H1 (cell line): ENCODE measurements at regions not wholly inside any gene's neighbourhood (a gene's known extent, or its start where the extent isn't known, plus 50 kb on each side); places are given as distances from the start of the nearest gene placed in this dataset.

Experiments
- CTCF ChIA-PET: fragments of 300-600 bp; sonication (Branson Sonifier 250); formaldehyde crosslinking; loops from one replicate; lab custom pipeline; 2021; ENCODE audit not compliant: partially characterized antibody; lab: Charles Lee
- POLR2A ChIA-PET: fragments of 300-600 bp; sonication (Branson Sonifier 250); formaldehyde crosslinking; loops from one replicate; lab custom pipeline; 2021; ENCODE audit warnings: inconsistent platforms; ENCODE audit not compliant: partially characterized antibody; lab: Charles Lee
- DNase-seq, 2 experiments: peaks; one replicate each; pipeline versions ENCODE4 v3.0.0 to v3.0.0-alpha.2; 2010 to 2022; ENCODE audit warnings: low spot score in 2 of 2, low read depth in 1 of 2, mixed read lengths in 1 of 2
- FAIRE-seq: peaks from 2 replicates; lab custom pipeline; 2011; peaks lifted over from hg19 to GRCh38; lab: Jason Lieb, UNC
- H2AFZ ChIP-seq: 2 replicates; pipeline ENCODE4 v1.8.1; 2012; ENCODE audit warnings: low read length, inconsistent platforms
- H2AK5ac ChIP-seq: 2 replicates; pipeline ENCODE4 v1.6.1; 2013; ENCODE audit warnings: low read depth, low read length
- H2BK120ac ChIP-seq: replicated peaks from 2 replicates; pipeline ENCODE3; 2013; ENCODE audit warnings: low read depth, low read length, inconsistent platforms
- H2BK12ac ChIP-seq: 2 replicates; pipeline ENCODE4 v1.6.1; 2013; ENCODE audit warnings: low read depth, low read length
- H2BK15ac ChIP-seq: 2 replicates; pipeline ENCODE4 v1.6.1; 2013; ENCODE audit warnings: low read length
- H2BK20ac ChIP-seq: 2 replicates; pipeline ENCODE4 v1.6.1; 2013; ENCODE audit warnings: low read length
- H2BK5ac ChIP-seq: 2 replicates; pipeline ENCODE4 v1.6.1; 2013; ENCODE audit warnings: low read depth, low read length
- H3K14ac ChIP-seq: 2 replicates; pipeline ENCODE4 v1.6.1; 2013; ENCODE audit warnings: inconsistent platforms; ENCODE audit not compliant: insufficient read length
- H3K18ac ChIP-seq: 2 replicates; pipeline ENCODE4 v1.6.1; 2013; ENCODE audit warnings: low read length; ENCODE audit errors: extremely low read depth
- H3K23ac ChIP-seq: 2 replicates; pipeline ENCODE4 v1.6.1; 2013; ENCODE audit warnings: inconsistent platforms; ENCODE audit not compliant: insufficient read length
- H3K23me2 ChIP-seq: 2 replicates; pipeline ENCODE4 v1.6.1; 2013; ENCODE audit warnings: low read depth, low read length
- H3K27ac ChIP-seq: 2 replicates; pipeline ENCODE4 v1.6.1; 2011; ENCODE audit warnings: low read depth, low read length, inconsistent platforms
- H3K27me3 ChIP-seq, 4 experiments: replicated peaks in 1 of 4; 1 replicate in 1 of 4; 2 replicates in 3 of 4; pipeline versions ENCODE4 v1.6.1 to v1.8.1; 2011 to 2013; ENCODE audit warnings: low read length in 3 of 4, mild to moderate bottlenecking in 3 of 4, inconsistent platforms in 2 of 4, mixed read lengths in 2 of 4, moderate library complexity in 1 of 4; ENCODE audit not compliant: control insufficient read depth in 3 of 4, insufficient read depth in 3 of 4; ENCODE audit errors: extremely low read depth in 1 of 4
- H3K36me3 ChIP-seq, 4 experiments: 2 replicates each; pipeline versions ENCODE4 v1.6.1 to v1.8.1; 2011 to 2013; ENCODE audit warnings: mild to moderate bottlenecking in 4 of 4, low read length in 3 of 4, moderate library complexity in 2 of 4, control low read depth in 1 of 4, inconsistent platforms in 1 of 4; ENCODE audit not compliant: insufficient read depth in 4 of 4, control insufficient read depth in 2 of 4
- H3K4ac ChIP-seq: replicated peaks from 2 replicates; pipeline ENCODE3; 2013; ENCODE audit warnings: low read length, low read depth, mixed read lengths, inconsistent platforms; ENCODE audit not compliant: insufficient read length
- H3K4me1 ChIP-seq, 4 experiments: replicated peaks in 1 of 4; 1 replicate in 1 of 4; 2 replicates in 3 of 4; pipeline versions ENCODE4 v1.6.1 to v1.8.1; 2011 to 2013; ENCODE audit warnings: low read length in 3 of 4, inconsistent platforms in 2 of 4, mixed read lengths in 1 of 4; ENCODE audit not compliant: insufficient read depth in 4 of 4, control insufficient read depth in 3 of 4
- H3K4me2 ChIP-seq, 2 experiments: 2 replicates each; pipeline versions ENCODE4 v1.6.1 to v1.8.1; 2011 to 2013; ENCODE audit warnings: low read depth in 2 of 2, low read length in 2 of 2, control low read depth in 1 of 2, inconsistent platforms in 1 of 2, mild to moderate bottlenecking in 1 of 2; ENCODE audit not compliant: insufficient read depth in 1 of 2
- H3K4me3 ChIP-seq, 4 experiments: fragments of 200-600, 300-600 bp in 1 of 4; sonication (generic), shearing (Covaris generic), sonication (Bioruptor Twin) in 1 of 4; 2 replicates each; pipeline versions ENCODE4 v1.5.1 to v1.8.1; 2011 to 2016; ENCODE audit warnings: low read length in 4 of 4, low read depth in 3 of 4, control low read depth in 2 of 4, inconsistent platforms in 2 of 4, mild to moderate bottlenecking in 2 of 4, mixed read lengths in 1 of 4, moderate library complexity in 1 of 4; ENCODE audit not compliant: insufficient read depth in 2 of 4; ENCODE audit errors: extremely low read depth in 1 of 4
- H3K56ac ChIP-seq: replicated peaks from 2 replicates; pipeline ENCODE3; 2013; ENCODE audit warnings: low read depth, mild to moderate bottlenecking, mixed read lengths, low read length, inconsistent platforms; ENCODE audit not compliant: insufficient read length
- H3K79me1 ChIP-seq: 2 replicates; pipeline ENCODE4 v1.6.1; 2013; ENCODE audit warnings: low read depth, low read length, control low read depth
- H3K79me2 ChIP-seq, 2 experiments: 2 replicates each; pipeline versions ENCODE4 v1.6.1 to v1.8.1; 2012 to 2013; ENCODE audit warnings: low read length in 2 of 2, mild to moderate bottlenecking in 2 of 2, inconsistent platforms in 1 of 2; ENCODE audit not compliant: insufficient read depth in 2 of 2, control insufficient read depth in 1 of 2
- H3K9ac ChIP-seq, 4 experiments: replicated peaks in 1 of 4; 1 replicate in 1 of 4; 2 replicates in 3 of 4; pipeline versions ENCODE4 v1.6.1 to v1.8.1; 2011 to 2013; ENCODE audit warnings: low read depth in 3 of 4, low read length in 3 of 4, control low read depth in 2 of 4, mild to moderate bottlenecking in 2 of 4, moderate library complexity in 2 of 4, inconsistent platforms in 1 of 4; ENCODE audit errors: extremely low read depth in 1 of 4
- H3K9me3 ChIP-seq, 2 experiments: 2 replicates each; pipeline versions ENCODE4 v1.6.1 to v1.8.1; 2012 to 2013; ENCODE audit warnings: mild to moderate bottlenecking in 2 of 2, moderate library complexity in 2 of 2, control low read depth in 1 of 2, inconsistent platforms in 1 of 2, low read depth in 1 of 2, low read length in 1 of 2, mixed read lengths in 1 of 2; ENCODE audit not compliant: insufficient read depth in 2 of 2
- H4K20me1 ChIP-seq, 2 experiments: replicated peaks in 1 of 2; 2 replicates each; pipeline versions ENCODE3 to v1.8.1; 2011 to 2013; ENCODE audit warnings: inconsistent platforms in 2 of 2, low read length in 2 of 2, mild to moderate bottlenecking in 1 of 2; ENCODE audit not compliant: insufficient read depth in 2 of 2, control insufficient read depth in 1 of 2
- H4K5ac ChIP-seq: 2 replicates; pipeline ENCODE4 v1.6.1; 2013; ENCODE audit warnings: low read length, low read depth, mixed read lengths, inconsistent platforms; ENCODE audit not compliant: insufficient read length
- H4K8ac ChIP-seq: 2 replicates; pipeline ENCODE4 v1.8.0; 2013; ENCODE audit warnings: mild to moderate bottlenecking, moderate library complexity, low read length, inconsistent platforms; ENCODE audit not compliant: insufficient read depth; ENCODE audit errors: extremely low read depth
- H4K91ac ChIP-seq: replicated peaks from 2 replicates; pipeline ENCODE3; 2013; ENCODE audit warnings: low read length, mixed read lengths, inconsistent platforms; ENCODE audit not compliant: insufficient read length
- CEBPB ChIP-seq: IDR thresholded peaks from 2 replicates; pipeline ENCODE4 v1.6.1; 2012; ENCODE audit warnings: low read depth, low read length
- CHD1 ChIP-seq: IDR thresholded peaks from 2 replicates; pipeline ENCODE4 v1.6.1; 2012; ENCODE audit warnings: low read depth, low read length, improper control_type of control experiment
- CREB1 ChIP-seq: IDR thresholded peaks from 2 replicates; pipeline ENCODE4 v1.6.1; 2012; ENCODE audit warnings: inconsistent platforms
- EGR1 ChIP-seq: IDR thresholded peaks from 2 replicates; pipeline ENCODE4 v1.6.1; 2011; ENCODE audit warnings: low read depth, low read length, borderline replicate concordance
- EP300 ChIP-seq, 2 experiments: IDR thresholded peaks; 1 replicate in 1 of 2; 2 replicates in 1 of 2; pipeline ENCODE4 v1.6.1; 2011 to 2012; ENCODE audit warnings: low read depth in 2 of 2, low read length in 2 of 2, mild to moderate bottlenecking in 2 of 2, borderline replicate concordance in 1 of 2, inconsistent platforms in 1 of 2, moderate library complexity in 1 of 2
- FOSL1 ChIP-seq: IDR thresholded peaks from 2 replicates; pipeline ENCODE4 v1.6.1; 2011; ENCODE audit warnings: mild to moderate bottlenecking, low read depth, low read length, moderate library complexity; ENCODE audit not compliant: insufficient read depth
- HDAC6 ChIP-seq: IDR thresholded peaks from one replicate; pipeline ENCODE4 v1.7.1; 2012; ENCODE audit warnings: low read depth, mild to moderate bottlenecking, inconsistent platforms, low read length, moderate library complexity
- POLR2A ChIP-seq, 2 experiments: IDR thresholded peaks; 1 replicate in 1 of 2; 2 replicates in 1 of 2; pipeline ENCODE4 v1.6.1; 2011; ENCODE audit warnings: low read depth in 2 of 2, low read length in 2 of 2, mild to moderate bottlenecking in 2 of 2; ENCODE audit errors: control extremely low read depth in 1 of 2
- SP4 ChIP-seq: IDR thresholded peaks from 2 replicates; pipeline ENCODE4 v1.6.1; 2012; ENCODE audit warnings: low read length, inconsistent platforms
- TCF12 ChIP-seq: IDR thresholded peaks from 2 replicates; pipeline ENCODE4 v1.6.1; 2011; ENCODE audit warnings: low read depth, mild to moderate bottlenecking, low read length
- YY1 ChIP-seq: IDR thresholded peaks from 2 replicates; pipeline ENCODE4 v1.6.1; 2011; ENCODE audit warnings: low read depth, mild to moderate bottlenecking, low read length
- WGBS, 2 experiments: shearing (Covaris generic) in 1 of 2; methylation state at CpG; one replicate each; pipeline versions ENCODE4 v1.1.6 to v1.1.7; 2013 to 2015; ENCODE audit warnings: low lambda C conversion rate in 2 of 2, mixed read lengths in 2 of 2, inconsistent platforms in 1 of 2, low coverage in 1 of 2, missing lambda C conversion rate in 1 of 2; ENCODE audit not compliant: insufficient replicate concordance in 2 of 2, insufficient coverage in 1 of 2, insufficient read length in 1 of 2; ENCODE audit errors: extremely low coverage in 1 of 2, missing lambda C conversion rate in 1 of 2; 5-methylcytosine and 5-hydroxymethylcytosine counted together
- TF ChIP-seq, protein P1 (sequence below): IDR thresholded peaks from 2 replicates; pipeline ENCODE4 v1.6.1; 2011; ENCODE audit warnings: low read depth, mild to moderate bottlenecking, low read length; ENCODE audit not compliant: insufficient read depth

DNA sequence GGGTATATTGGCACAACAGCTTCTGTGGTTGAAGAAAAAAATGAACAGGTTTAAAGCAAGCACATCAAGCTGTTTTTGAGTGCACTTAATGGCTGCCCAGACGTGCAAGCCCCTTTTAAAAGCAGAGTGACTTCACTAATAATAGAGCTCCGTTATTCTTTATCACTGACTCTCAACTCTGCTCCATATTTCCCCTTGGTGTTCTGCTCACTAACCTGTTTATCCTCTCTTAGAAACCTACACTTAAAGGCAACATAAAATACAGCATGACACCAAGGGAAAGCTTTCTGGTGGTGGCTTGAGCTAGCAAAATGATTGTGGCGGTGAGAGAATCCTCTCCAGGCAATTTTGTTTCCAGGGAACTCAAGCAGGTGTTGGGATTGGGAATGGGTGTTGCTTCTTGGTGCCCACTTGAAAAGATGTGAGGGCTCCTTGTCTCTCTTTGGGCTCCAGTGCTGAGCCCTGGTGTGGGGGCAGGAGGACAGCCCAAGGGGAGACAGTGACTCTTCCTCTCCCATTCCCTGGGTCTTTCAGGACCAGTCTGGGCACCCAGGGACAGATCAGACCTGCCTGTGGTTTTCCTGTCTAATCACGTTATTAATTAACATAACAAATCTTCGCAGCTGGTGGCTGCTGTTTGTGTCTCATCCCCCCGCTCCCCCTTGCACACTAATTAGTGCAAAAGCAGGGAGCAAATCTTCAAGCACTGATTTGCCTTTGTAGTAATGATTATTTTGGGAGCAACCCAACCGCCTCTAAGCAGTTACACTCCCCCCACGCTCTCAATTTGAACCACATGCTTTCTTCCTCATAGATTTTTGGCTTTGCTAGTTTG, 289.4 kb upstream of the CXCR4 start:
- Histone ChIP-seq H2BK20ac (0 out of 2 replicates have a peak overlapping the region, but pooled peaks have one; percentile 13), H3K9me3 (no peaks in the 10 kb centered on the region), H3K4me3 (no peak overlapping the region), H4K8ac (no peak overlapping the region), H3K79me1 (no peaks in the 10 kb centered on the region), H2BK5ac (no peak overlapping the region), H3K9ac (no peak overlapping the region), H3K23me2 (no peaks in the 10 kb centered on the region), H2BK12ac (no peak overlapping the region), H4K91ac (peak overlapping the region; percentile 29), H2BK120ac (no peak overlapping the region), H3K23ac (no peak overlapping the region), H3K56ac (no peak overlapping the region), H3K4me1 (peaks cover 0 to 8% (median 0%) of the 10 kb centered on the region in 4 experiments; a peak in 4 of 7 replicates), H4K20me1 (no peaks in the 10 kb centered on the region), H2BK15ac (no peak overlapping the region), H3K4ac (no peak overlapping the region), H3K79me2 (no peaks in the 10 kb centered on the region), H3K14ac (no peak overlapping the region), H3K36me3 (no peaks in the 10 kb centered on the region), H3K27me3 (no peaks in the 10 kb centered on the region; a peak in 1 of 7 replicates), H4K5ac (no peak overlapping the region), H3K27ac (no peak overlapping the region), H2AK5ac (no peak overlapping the region), H3K18ac (no peak overlapping the region), H3K4me2 (0 out of 4 replicates have a peak overlapping the region, but pooled peaks of 1 of the 2 experiments have one; percentile 6), H2AFZ (peak overlapping the region; percentile 2; the same call in 1 of the 2 replicates)
- no peak for FAIRE-seq
- DNase-seq: no peak
- POLR2A ChIA-PET: interaction anchor here (1.0 kb wide), 1 partner anchor 359 kb away, joined by 3 read pairs; no protein-coding TSS in a partner anchor
- WGBS, 2 experiments: 73% methylated on average over 8 of the region's 8 CpGs; no CpG with 5 or more reads in 1 of the 2 experiments
- CTCF ChIA-PET: interaction anchor here (1.0 to 1.3 kb wide), 3 partner anchors 11 to 331 kb away, joined by 3 to 5 read pairs (median 3); no protein-coding TSS in a partner anchor
- TF ChIP-seq, protein P1, sequence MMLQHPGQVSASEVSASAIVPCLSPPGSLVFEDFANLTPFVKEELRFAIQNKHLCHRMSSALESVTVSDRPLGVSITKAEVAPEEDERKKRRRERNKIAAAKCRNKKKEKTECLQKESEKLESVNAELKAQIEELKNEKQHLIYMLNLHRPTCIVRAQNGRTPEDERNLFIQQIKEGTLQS: no peak
- no peak for TF ChIP-seq TCF12
- no peak for TF ChIP-seq EGR1
- no peak for TF ChIP-seq CHD1
- TF ChIP-seq YY1: no peak
- TF ChIP-seq EP300 (IDR thresholded peaks at IDR 0.05; ENCODE audit: borderline replicate concordance in 1 of 2, low read depth in 2 of 2, low read length in 2 of 2): no peak
- TF ChIP-seq CREB1: no peak
- TF ChIP-seq POLR2A (IDR thresholded peaks at IDR 0.05; ENCODE audit: control extremely low read depth in 1 of 2, low read depth in 2 of 2, low read length in 2 of 2): no peak
- no peak for TF ChIP-seq SP4
- TF ChIP-seq FOSL1: no peak
- no peak for TF ChIP-seq CEBPB
- TF ChIP-seq HDAC6: no peak
